ENCODE measurements at regions not wholly inside any gene's neighbourhood (a gene's known extent, or its start where the extent isn't known, plus 50 kb on each side); places are given as distances from the start of the nearest gene placed in this dataset.

DNA sequence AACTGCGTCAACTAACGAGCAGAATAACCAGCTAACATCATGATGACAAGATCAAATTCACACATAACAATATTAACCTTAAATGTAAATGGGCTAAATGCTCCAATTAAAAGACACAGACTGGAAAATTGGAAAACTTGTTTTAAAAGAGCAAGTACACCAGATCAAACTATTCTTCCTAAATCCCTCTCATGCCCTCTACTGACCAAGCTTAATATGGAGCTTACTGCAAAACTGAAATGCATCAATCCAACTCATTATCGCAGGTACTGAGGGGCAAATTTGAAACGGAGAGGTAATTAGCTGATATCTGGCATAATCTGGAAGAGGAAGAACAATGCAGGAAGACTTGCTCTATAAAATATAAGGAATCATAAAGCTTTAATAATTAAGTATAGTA lies 1223.8 kb downstream of the NXPH1 start:
- peak; percentile 68 for TF ChIP-seq CTCF (conservative IDR thresholded peaks at IDR 0.05)
- 83% methylated on average over 2 of the region's 4 CpGs; no CpG with 5 or more reads in 1 of the 2 experiments for WGBS, 2 experiments (ENCODE audit: insufficient coverage in 1 of 2, insufficient read length in 1 of 2)
- Mint-ChIP-seq H3K27me3 (ENCODE audit: insufficient read depth) (no peaks in the 10 kb centered on the region), H3K4me1 (no peaks in the 10 kb centered on the region), H3K27ac (no peak overlapping the region), H3K9me3 (peaks cover 6% of the 10 kb centered on the region), H3K36me3 (ENCODE audit: low read depth) (no peaks in the 10 kb centered on the region), H3K4me3 (no peak overlapping the region)
- no peaks in the 10 kb centered on the region for H3K36me3 ChIP-seq (ENCODE audit: control insufficient read depth, insufficient read depth, low read length)
- H3K4me1 ChIP-seq (ENCODE audit: control insufficient read depth, insufficient read depth, low read length): no peaks in the 10 kb centered on the region
- no peak for DNase-seq
- no peaks in the 10 kb centered on the region for H3K27me3 ChIP-seq (ENCODE audit: control insufficient read depth, insufficient read depth, low read length, poor library complexity, severe bottlenecking)
- H3K27ac ChIP-seq (ENCODE audit: low read depth, low read length): no peak overlapping the region
- H3K9ac ChIP-seq (ENCODE audit: extremely low read depth, low read length, poor library complexity, severe bottlenecking): no peak overlapping the region
- no peaks in the 10 kb centered on the region for H3K9me3 ChIP-seq (ENCODE audit: control insufficient read depth, low read length)
- H3K4me3 ChIP-seq (ENCODE audit: low read length): no peak overlapping the region

DNA sequence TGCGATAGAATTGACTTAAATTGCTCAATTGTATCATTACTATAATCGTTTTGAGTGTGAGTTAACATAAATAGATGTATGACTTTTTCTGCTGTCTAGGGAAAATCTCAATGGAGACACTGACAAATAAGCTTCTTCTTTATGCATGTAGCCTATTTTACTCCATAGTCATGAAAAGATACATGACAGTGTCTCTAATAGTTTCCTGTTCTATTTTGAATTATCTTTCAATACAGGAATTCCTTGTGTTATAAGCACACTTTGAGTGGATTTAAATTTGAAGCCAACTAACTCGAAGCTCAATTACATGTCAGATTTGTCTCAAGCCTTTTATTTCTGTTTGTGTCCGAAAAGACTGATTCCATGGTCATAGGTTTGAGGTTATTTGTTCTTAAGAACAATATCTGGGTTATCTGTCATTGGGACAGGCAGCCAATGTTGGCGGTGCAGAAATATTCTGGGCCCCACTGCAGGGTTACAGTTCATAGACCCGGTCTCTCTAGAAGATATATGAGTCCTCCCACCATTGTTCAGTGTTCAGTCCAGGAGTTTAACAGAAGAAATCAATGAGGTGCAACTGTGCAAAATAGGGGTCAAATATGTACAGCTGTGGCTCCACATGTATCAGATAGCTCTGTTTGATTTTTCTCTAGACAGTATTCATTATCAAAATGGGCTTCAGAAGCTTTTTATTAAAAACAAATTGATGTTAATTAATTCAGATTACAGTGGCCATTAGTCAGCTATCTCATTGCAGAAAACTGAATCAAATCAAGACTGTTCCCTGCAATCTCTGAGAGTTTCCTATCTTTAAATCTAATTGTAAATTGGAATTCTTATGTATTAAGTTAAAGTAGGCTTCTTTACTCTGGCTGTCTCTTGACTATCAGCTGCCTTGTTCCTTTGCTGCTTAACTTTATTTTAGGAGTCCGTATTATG lies 1238.8 kb downstream of the NXPH1 start:
- Mint-ChIP-seq H3K27me3 (ENCODE audit: insufficient read depth) (no peaks in the 10 kb centered on the region), H3K4me1 (no peaks in the 10 kb centered on the region), H3K4me3 (no peak overlapping the region), H3K9me3 (no peaks in the 10 kb centered on the region), H3K36me3 (ENCODE audit: low read depth) (no peaks in the 10 kb centered on the region), H3K27ac (no peak overlapping the region)
- H3K9ac ChIP-seq (ENCODE audit: extremely low read depth, low read length, poor library complexity, severe bottlenecking): no peak overlapping the region
- H3K4me1 ChIP-seq (ENCODE audit: control insufficient read depth, insufficient read depth, low read length): no peaks in the 10 kb centered on the region
- H3K4me3 ChIP-seq (ENCODE audit: low read length): no peak overlapping the region
- H3K27ac ChIP-seq (ENCODE audit: low read depth, low read length): no peak overlapping the region
- no peak for DNase-seq
- H3K9me3 ChIP-seq (ENCODE audit: control insufficient read depth, low read length): no peaks in the 10 kb centered on the region
- H3K36me3 ChIP-seq (ENCODE audit: control insufficient read depth, insufficient read depth, low read length): no peaks in the 10 kb centered on the region
- WGBS, 2 experiments (ENCODE audit: insufficient coverage in 1 of 2, insufficient read length in 1 of 2): 90% methylated on average over 4 to 6 of the region's 7 CpGs
- TF ChIP-seq CTCF (conservative IDR thresholded peaks at IDR 0.05): no peak
- no peaks in the 10 kb centered on the region for H3K27me3 ChIP-seq (ENCODE audit: control insufficient read depth, insufficient read depth, low read length, poor library complexity, severe bottlenecking)

GRCh38 chr7:9680713-9681112 lies 1247.3 kb downstream of the NXPH1 start:
- H3K4me1 Mint-ChIP-seq: peaks cover 4% of the 10 kb centered on the region
- Histone ChIP-seq H3K4me3 (ENCODE audit: low read length) (no peak overlapping the region), H3K9ac (ENCODE audit: extremely low read depth, low read length, poor library complexity, severe bottlenecking) (no peak overlapping the region), H3K36me3 (ENCODE audit: control insufficient read depth, insufficient read depth, low read length) (no peaks in the 10 kb centered on the region), H3K27ac (ENCODE audit: low read depth, low read length) (no peak overlapping the region), H3K9me3 (ENCODE audit: control insufficient read depth, low read length) (no peaks in the 10 kb centered on the region), H3K27me3 (ENCODE audit: control insufficient read depth, insufficient read depth, low read length, poor library complexity, severe bottlenecking) (no peaks in the 10 kb centered on the region), H3K4me1 (ENCODE audit: control insufficient read depth, insufficient read depth, low read length) (no peaks in the 10 kb centered on the region)
- TF ChIP-seq CTCF (conservative IDR thresholded peaks at IDR 0.05): no peak
- H3K27ac Mint-ChIP-seq: no peak overlapping the region
- no peak overlapping the region for H3K4me3 Mint-ChIP-seq
- H3K9me3 Mint-ChIP-seq: peaks cover 5% of the 10 kb centered on the region
- DNase-seq: no peak
- H3K27me3 Mint-ChIP-seq (ENCODE audit: insufficient read depth): peaks cover 18% of the 10 kb centered on the region
- H3K36me3 Mint-ChIP-seq (ENCODE audit: low read depth): no peaks in the 10 kb centered on the region
- WGBS, 2 experiments (ENCODE audit: insufficient coverage in 1 of 2, insufficient read length in 1 of 2): 97 to 100% methylated on average over 2 of the region's 2 CpGs
